ENCODE measurements at regions not wholly inside any gene's neighbourhood (a gene's known extent, or its start where the extent isn't known, plus 50 kb on each side); places are given as distances from the start of the nearest gene placed in this dataset.
"Not testable (repeated sequence)": the region's sequence is repeated elsewhere in the genome, so short reads cannot be mapped to it uniquely, and the experiment has no call there.

GRCh38 chr6:82118150-82118562 is 129.4 kb downstream of the IBTK start:
- no peak for DNase-seq

DNA sequence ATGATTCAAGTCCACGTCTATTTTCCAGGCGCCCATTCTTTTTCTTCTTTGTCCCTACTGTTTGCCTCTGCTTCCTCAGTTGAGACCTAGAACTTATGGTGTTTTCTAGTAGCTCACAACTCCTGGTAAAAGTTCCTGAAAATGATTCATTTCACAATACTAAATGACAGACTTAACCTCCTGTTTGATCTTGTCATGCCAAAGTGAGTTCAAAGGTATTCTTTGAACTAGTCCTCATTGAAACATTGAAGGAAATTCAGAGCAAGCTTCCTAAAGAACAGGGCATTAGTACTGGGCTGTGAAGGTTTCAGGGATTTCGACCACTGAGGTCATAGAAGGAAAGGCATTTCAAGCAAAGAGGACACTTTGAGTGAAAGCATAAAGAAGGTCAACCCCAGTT is 132.8 kb downstream of the IBTK start:
- no peak for DNase-seq

DNA sequence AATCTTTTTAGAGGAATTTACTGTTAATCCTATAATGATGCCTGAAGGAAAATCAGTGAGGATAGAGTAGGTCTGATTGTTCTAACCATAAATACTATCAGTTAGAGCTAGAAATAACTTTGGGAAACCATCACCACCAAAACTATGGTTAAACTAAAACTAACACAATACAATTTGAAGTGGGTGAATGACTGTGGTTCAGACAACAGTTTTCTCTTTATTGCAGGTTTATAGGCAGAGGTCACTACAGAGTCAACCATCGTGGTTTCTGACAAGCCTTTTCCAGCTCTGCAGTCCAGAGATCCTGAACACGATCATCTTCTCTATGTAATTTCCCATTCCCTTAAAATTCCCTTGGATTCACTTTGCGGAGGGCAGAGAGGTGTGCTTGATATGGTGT is 134.3 kb downstream of the IBTK start:
- DNase-seq: no peak

DNA sequence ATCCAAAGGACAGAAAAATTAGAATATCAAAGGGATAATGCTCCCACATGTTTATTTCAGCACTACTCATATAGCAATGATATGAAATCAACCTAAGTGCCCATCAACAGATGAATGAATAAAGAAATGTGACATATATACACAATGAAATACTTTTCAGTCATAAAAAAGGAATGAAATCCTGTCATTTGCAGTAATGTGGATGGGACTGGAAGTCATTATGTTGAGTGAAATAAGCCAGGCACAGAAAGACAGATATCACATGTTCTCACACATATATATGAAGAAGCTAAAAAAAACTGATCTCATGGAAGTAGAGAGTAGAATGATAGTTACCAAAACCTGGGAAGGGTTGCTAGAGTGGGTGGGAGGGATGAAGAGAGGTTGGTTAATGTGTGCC is 135.7 kb downstream of the IBTK start:
- DNase-seq: no peak

GRCh38 chr6:82111114-82111513 is 136.4 kb downstream of the IBTK start:
- no peak for DNase-seq

GRCh38 chr6:82103171-82103570 is 144.4 kb downstream of the IBTK start:
- DNase-seq: not testable (repeated sequence)

DNA sequence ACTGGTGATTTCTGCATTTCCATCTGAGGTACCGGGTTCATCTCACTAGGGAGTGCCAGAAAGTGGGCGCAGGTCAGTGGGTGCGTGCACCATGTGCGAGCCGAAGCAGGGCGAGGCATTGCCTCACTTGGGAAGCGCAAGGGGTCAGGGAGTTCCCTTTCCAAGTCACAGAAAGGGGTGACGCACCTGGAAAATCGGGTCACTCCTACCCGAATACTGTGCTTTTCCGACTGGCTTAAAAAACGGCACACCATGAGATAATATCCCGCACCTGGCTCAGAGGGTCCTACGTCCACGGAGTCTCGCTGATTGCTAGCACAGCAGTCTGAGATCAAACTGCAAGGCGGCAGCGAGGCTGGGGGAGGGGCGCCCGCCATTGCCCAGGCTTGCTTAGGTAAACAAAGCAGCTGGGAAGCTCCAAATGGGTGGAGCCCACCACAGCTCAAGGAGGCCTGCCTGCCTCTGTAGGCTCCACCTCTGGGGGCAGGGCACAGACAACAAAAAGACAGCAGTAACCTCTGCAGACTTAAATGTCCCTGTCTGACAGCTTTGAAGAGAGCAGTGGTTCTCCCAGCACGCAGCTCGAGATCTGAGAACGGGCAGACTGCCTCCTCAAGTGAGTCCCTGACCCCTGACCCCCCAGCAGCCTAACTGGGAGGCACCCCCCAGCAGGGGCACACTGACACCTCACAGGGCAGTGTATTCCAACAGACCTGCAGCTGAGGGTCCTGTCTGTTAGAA is 146.0 kb downstream of the IBTK start:
- DNase-seq: not testable (repeated sequence)

GRCh38 chr6:82100763-82101162 is 146.8 kb downstream of the IBTK start:
- not testable (repeated sequence) for DNase-seq

GRCh38 chr6:82097676-82098075 is 149.9 kb downstream of the IBTK start:
- DNase-seq: no peak

GRCh38 chr6:82095091-82095490 is 152.5 kb downstream of the IBTK start:
- DNase-seq: no peak

DNA sequence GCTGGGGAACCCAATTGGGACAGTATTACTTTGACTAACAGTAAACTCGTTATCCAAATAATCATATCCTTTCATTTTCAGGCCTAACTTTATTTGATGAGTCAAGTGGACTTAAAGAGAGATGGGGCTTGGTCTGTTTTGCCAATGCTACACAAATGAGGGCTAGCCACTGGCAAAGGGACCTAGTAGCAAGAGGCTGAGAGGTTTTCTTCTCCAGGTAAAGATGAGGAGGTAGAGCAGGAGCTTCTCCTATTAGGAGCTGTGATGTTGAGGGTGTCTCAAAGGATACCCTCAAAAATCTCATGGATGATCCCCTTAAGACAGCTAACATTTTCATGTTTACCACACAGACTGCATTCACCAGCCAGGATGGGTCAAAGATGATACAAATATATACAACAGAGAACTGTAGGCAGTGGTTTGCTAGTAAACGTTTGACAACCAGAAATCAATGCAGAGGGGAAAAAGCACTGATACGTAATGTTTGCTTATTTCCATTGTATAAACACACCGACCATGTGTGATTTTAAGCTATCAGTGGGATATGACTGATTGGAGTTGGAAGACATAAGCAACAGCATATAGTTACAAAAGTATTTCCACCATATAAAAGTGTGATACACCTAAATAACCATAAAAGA is 153.3 kb downstream of the IBTK start:
- DNase-seq: no peak

- DNase-seq: no peak
Observed at GRCh38 chr6:82088978-82089771, 158.4 kb downstream of the IBTK start.

- no peak for DNase-seq
Observed at GRCh38 chr6:82086944-82087343, 160.6 kb downstream of the IBTK start.

GRCh38 chr6:82085701-82086100 is 161.8 kb downstream of the IBTK start:
- DNase-seq: no peak

DNA sequence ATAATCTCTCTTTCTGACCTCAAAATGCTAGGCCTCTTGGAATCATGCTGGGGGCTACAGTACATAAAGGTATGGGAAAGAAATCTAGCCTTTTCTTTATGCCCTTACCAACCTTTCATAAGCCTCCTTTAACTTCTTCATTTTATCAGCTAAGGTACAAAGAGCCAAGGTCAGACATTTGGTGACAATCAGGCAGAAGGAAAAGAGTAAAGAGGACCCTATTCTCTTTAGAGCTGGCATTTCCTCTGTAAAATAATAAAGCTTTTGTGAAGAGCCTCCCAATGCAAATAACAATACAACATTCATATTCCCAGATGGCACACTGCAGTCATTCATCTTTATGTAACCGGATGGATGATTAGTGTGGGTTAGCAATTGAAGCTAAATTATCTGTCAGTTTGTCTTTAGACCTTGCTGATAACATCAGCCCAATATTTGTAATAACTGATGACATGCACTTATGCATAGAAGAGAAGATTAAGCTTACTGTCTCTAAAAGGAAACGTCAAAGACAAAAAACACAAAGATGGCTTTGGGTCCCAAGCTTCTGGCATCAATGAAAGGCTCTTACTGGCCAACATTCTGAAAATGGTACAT is 163.1 kb downstream of the IBTK start:
- no peak for DNase-seq

- DNase-seq: no peak
Observed at GRCh38 chr6:82083646-82084045, 163.9 kb downstream of the IBTK start.

GRCh38 chr6:82080767-82081166 is 166.8 kb downstream of the IBTK start:
- no peak for DNase-seq

DNA sequence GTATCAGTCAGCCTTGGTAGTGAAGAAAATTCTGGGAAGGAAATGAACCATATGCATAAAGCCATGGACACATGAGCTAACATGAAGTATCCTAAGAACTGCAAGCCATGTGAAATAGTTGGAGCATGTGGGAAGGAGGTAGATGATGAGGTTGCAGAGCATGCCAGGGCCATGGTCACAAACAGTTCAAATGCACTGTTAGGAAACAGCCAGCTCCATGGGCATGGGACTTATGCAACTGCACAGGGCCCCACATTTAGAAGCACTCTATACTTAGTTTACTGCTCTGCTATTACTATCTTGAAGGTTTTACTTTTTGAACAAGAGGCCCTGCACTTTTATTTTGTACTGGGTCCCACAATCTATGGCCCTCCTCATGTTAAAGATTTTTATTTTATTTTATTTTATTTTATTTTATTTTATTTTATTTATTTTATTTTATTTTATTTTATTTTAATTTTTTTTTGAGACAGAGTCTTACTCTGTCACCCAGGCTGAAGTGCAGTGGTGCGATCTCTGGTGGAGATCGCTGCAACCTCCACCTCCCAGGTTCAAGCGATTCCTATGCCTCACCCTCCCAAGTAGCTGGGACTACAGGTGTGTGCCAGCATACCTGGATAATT is 169.1 kb downstream of the IBTK start:
- no peak for DNase-seq

GRCh38 chr6:82076916-82077315 is 170.6 kb downstream of the IBTK start:
- DNase-seq: no peak

DNA sequence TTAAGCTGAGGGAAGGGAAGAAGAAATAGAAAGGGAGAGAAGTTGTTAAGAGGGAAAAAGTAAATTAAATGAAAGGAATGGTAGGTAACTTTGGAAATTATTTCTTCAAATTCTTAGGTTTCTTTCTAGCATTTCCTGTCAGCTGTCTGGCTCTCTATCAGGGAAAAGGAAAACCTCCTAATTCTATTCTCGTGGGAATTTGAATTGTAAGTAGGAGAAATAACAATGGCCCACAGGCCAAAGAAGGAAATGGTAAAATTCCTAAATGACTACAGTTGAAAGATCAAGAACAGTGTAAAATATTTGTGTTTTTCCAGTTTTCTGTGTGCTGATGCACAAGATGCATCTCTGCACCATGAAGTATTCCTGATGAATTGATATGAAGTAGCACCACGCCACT is 173.0 kb downstream of the IBTK start:
- DNase-seq: no peak

GRCh38 chr6:82073484-82073883 is 174.1 kb downstream of the IBTK start:
- DNase-seq: no peak

DNA sequence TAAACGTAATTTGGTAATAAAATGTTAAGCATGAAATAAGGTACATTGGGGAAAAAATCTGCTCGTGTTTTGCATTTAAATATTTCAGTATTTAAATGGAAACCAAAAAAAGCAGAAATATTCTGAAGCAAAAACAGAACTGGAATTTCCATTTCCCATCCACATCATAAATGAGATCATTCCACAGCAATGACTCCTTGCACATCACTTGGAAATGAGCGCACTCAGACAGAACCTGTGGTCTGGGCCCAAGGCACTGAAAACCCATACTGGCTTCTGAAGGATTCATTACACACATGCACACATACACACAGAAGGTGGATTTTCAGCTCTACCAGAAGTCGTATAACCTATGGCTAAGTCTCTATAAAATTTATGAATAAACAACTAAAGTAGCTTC is 174.8 kb downstream of the IBTK start:
- DNase-seq: no peak

GRCh38 chr6:82072121-82072521 is 175.4 kb downstream of the IBTK start:
- DNase-seq: no peak

Measured in CD4-positive, alpha-beta T cell treated with Interleukin-10 for 1 hour (primary cell).